SH-SY5Y (cell line): ENCODE measurements at regions not wholly inside any gene's neighbourhood (a gene's known extent, or its start where the extent isn't known, plus 50 kb on each side); places are given as distances from the start of the nearest gene placed in this dataset.

Source experiments
- GATA2 ChIP-seq: IDR thresholded peaks from 2 replicates; pipeline ENCODE4 v1.6.1; 2011; ENCODE audit warnings: mild to moderate bottlenecking, low read depth, low read length
- GATA3 ChIP-seq: IDR thresholded peaks from 2 replicates; pipeline ENCODE4 v1.6.1; 2011; ENCODE audit warnings: low read depth, mild to moderate bottlenecking, low read length, moderate library complexity

DNA sequence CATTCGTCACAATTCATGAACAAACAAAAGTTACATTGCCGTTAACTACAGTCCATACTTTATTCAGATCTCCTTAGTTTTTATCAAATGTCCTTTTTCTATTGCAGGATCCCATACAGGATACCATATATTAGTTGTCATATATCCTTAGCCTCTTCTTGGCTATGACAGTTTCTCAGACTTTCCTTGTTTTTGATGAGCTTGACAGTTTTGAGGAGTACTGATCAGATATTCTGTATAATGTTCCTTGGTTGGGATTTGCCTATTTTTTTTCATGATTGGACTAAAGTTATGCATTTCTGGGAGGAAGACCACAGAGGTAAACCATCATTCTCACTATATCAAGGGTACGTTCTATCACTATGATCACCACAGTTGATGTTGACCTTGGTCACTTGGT is 1627.4 kb upstream of the C9orf72 start:
- TF ChIP-seq GATA3: no peak
- no peak for TF ChIP-seq GATA2
